GM18505 (cell line): ENCODE measurements at regions not wholly inside any gene's neighbourhood (a gene's known extent, or its start where the extent isn't known, plus 50 kb on each side); places are given as distances from the start of the nearest gene placed in this dataset.

ENCODE experiments used
- ATAC-seq: cut with Tn5 transposase; IDR thresholded peaks from one replicate; pipeline ENCODE4 v1.9.1; 2021; ENCODE audit not compliant: unreplicated experiment
- POLR2A ChIP-seq: IDR thresholded peaks from 4 replicates; pipeline ENCODE4 v1.6.1; 2011; ENCODE audit warnings: borderline replicate concordance; ENCODE audit not compliant: insufficient read depth, insufficient read length; ENCODE audit errors: extremely low read depth

DNA sequence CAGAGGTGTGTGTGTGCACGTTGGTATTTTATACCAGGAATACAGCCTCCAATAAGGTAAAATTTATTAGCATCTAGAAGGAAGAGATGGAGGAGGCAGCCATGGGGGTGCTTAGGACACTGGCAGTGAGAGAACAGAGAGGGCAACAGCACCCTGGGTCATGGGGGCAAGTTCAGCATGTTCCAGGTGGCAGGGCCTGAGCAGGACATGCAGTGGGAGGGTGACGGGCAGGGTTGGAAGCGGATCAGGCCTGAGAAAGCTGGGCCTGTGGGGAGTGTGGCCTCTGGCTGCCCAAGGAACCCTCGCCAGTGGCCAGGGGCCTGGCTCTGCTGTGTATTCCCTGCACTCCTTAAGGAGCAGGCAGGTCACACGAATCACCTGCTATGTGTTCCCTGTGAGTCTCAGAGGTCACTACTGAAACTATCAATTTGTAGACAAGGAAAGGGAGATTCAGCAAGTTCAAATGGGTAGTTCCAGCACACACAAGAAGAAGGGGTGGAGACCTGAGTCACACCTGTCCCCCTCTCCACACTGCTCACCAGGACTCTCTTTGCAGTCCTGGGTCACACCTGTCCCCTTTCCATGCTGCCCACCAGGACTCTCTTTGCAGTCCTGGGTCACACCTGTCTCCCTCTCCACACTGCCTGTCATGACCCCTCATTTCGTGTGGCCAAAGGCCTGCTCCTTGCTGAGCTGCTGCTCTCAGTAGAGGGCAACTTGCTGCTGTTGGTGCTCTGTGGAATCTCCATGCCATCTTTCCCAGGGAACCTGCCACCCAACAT, 463.9 kb upstream of the HS6ST1 start:
- no peak for TF ChIP-seq POLR2A
- no peak for ATAC-seq

DNA sequence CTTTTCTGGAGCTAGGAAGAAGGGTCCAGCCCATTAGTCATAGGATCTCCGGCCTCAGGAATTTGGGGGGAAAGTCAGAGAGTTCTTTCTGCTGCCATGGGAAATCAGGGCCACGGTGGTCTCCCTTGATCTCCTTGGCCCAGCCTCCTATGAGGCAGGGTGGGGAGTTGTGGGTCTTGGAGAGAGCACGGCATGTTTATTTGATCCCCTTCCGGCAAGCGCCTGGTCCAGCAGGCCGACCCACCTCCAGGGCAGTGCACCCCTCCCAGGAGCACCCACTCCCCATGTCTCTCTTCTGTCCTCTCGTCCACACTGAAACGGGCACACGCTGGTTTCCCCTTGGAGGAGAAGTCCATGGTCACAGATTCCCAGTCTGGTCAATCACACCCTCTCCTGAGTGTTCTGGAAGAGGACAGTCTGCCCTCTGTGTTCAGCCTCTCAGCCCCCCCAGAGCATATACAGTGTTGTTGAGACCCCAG, 464.6 kb upstream of the HS6ST1 start:
- ATAC-seq: no peak
- TF ChIP-seq POLR2A: no peak

DNA sequence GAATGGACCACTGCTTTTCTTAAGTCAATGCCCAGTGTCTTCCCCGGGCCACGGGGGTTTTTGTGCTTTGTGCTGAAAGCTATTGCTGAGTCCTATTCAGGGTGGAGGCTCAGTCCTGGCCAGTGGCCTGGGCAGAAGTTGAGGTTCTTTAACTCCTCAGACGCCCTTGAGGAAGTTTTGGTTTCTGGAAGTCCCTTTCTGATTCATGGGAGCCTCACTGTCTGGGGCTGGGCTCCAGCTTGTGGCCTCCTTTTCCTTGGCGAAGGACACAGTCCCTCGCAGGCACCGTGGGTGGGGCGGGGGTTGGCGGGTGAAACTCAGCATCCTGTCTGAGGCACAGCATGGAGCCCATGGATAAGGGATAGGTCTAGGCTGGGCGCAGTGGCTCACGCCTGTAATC, 465.2 kb upstream of the HS6ST1 start:
- ATAC-seq: no peak
- no peak for TF ChIP-seq POLR2A

DNA sequence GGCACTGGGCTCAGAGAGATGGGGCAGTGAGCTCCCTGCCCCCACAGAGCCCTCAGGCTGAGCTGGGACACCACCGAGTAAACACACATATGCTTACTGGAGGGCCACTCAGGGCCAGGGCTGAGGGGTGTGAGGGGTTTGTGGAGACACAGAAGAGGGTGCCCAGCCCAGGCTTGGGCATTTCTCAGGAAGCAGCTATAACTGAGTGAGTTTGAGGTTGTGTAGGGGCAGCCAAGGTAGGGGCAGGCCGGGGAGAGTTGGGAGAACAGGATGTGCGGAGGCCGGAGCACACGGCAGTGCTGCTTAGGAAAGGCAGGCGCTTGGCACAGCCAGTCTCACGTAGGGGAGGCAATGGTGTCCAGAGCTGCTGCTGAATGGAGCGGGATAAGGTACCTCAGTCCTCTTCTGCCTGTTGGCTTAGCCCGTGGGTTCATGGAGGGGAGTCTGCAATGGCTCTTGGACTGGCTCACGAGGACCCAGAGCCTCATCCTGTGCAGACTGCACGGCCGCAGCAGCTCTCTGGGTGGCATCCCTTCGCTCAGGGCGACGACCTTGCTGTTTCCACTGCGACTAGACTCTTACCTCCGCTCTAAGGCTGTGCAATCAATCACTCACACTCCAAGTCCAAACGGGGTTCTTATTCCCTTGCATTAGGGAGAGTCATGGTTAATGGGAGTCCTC, 466.1 kb upstream of the HS6ST1 start:
- no peak for TF ChIP-seq POLR2A
- no peak for ATAC-seq

DNA sequence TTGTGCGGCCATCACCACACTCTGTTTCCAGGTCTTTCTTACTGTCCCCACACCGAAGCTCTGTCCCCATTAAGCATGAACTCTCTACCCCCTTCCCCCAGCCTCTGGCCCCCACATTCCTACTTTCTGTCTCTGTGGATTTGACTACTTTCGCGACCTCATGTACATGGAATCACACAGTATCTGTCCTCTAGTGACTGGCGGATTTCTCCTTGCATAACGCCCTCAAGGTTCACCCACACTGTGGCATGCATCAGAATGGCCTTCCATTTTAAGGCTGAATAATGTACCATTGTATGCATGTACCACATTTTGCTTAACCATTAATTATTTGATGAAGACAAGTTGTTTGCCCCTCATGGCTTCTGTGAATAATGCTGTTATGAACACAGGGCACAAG, 467.6 kb upstream of the HS6ST1 start:
- TF ChIP-seq POLR2A: no peak
- ATAC-seq: no peak

DNA sequence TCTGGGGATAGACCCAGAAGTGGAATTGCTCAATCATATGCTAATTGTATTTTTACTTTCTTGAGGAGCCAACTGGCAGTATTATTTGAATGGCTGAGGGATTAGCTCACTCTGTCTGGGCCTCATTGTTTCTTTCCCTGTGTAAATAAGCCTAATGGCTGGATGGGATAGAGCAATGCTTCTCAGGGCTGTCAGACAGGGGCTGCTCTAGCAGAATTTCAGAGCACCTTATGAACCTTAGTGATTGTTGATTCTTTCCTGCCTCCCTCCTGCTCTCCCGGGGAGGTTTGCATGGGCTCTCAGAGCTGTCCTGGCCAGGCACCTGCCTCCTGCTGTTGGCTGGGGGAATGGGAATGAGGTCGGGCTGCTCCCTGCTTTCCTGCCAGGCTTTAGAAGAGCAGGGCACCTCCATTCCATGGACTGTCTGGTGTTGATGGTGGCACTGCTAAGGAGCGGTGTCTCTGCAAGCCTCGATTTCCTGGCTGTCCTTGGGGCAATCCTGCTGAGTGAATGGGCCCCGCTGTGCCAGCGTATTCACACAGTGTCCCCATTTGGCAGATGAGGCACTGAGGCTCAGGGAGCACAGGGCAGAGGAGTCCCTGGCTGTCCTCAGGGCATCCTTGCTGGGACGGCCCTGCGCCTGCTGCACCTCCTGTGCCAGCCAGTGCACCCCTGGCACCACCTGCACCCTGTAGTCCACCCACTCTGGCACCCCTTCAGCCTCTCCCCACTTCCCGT, 468.2 kb upstream of the HS6ST1 start:
- ATAC-seq: no peak

DNA sequence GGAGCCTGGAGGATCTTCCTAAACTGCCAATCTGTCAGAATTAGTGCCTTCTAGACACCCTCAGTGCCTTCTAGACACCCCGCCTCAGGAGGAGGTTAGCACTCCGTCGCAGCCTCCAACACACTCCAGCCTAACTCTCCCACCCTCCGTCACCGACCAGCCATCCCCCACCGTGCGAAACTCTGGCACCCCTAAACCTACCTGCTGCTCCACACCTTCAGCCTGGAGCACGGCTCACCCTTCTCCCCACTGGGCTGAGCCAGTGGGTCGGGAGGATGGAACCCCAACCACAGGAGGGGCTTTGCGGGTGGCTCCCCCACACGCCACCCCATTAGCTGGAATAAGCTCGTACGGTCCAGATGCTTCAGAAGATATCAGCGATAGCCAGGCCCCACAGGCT, 468.9 kb upstream of the HS6ST1 start:
- no peak for ATAC-seq
- TF ChIP-seq POLR2A: no peak

More for the DNA sequence above, 468.2 kb upstream of the HS6ST1 start:
- TF ChIP-seq POLR2A: no peak

DNA sequence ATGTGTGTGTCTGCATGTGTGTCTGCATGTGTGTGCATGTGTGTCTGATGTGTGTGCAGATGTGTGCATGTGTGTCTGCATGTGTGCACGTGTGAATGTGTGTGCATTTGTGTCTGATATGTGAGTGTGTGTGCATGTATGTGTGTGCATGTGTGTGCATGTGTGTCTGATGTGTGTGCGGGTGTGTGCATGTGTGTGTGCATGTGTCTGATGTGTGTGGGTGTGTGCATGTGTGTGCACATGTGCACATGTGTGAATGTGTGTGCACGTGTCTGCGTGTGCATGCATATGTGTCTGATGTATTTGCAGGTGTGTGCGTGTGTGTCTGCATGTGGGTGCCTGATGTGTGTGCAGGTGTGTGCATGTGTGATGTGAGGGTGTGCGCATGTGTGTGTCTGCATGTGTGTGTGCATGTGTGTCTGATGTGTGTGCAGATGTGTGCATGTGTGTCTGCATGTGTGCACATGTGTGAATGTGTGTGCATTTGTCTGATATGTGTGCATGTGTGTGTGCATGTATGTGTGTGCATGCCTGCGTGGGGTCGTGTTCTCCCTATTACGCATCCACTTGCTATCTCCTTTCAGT, 470.1 kb upstream of the HS6ST1 start:
- no peak for ATAC-seq
- TF ChIP-seq POLR2A: no peak

DNA sequence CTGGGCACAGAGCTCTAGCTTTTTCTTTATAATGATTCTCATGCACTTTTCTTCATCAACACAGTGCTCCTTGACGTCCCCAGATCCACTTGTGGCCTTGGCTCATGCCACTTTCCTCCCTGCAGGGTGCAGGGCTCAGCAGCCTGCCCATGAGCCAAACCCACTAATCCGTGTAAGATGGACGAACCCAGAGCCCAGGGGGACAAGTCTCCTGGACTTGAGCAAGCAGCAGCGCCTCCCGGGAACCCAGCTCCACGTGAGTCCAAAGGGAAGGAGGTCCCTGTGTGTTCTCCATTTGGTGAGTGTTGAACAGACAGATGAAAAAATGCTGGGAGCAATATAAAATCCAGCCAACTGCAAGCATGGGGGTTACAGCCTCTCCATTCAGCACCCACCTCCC, 470.6 kb upstream of the HS6ST1 start:
- no peak for TF ChIP-seq POLR2A
- no peak for ATAC-seq

DNA sequence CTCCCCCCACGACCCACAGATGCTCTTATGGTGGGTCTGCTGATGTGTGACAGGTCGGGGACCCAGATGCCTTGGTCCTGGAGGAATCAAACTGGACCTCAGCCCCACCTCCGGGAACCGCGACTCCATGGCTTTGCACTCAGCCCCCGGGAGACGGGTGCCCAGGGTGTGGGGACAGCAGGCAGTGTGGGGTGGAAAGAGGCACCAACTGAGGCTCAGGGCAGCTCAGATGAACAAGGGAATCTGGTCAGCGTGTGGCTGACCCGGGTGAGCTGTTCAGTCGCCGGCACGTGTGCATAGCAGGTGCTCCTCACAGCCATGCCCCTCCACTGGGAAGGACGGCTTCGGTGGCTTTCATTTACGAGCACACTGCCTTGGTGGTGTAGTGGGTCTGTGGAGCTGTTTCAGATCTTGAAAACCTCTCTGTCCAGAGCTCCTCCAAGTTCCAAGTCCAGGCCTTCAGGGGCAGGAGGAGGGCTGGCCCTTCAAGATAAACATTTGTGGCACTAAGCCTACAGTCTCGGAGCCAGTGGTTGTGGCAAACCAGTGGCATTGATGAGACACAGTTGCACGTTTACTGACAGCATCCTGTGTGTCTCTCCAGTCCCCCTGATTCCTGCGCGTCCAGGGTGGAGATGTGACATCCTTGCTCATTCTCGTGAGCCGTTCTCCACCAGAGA, 471.2 kb upstream of the HS6ST1 start:
- ATAC-seq: no peak
- TF ChIP-seq POLR2A: no peak

DNA sequence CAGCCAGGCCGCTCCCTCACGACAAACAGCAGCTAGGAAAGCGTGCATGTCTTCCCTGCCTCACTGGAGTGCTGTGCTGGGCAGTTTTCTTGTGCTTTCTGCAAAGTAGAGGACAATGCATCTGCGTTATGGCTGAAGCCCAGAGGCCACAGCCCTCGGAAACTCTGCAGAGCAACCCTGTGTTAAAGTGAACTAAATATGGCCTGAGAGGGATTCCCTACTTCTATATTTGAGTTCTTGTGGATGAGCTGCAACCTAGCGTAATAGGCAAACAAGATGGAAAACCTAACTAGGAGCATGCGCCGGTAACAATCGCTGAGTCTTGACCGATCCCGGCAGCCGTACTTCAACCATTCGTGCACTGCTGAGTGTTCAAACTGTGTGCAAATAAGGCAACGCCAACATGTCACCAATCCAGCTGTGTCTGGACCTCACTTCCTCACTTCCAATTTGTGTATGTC, 471.9 kb upstream of the HS6ST1 start:
- TF ChIP-seq POLR2A: no peak
- no peak for ATAC-seq

DNA sequence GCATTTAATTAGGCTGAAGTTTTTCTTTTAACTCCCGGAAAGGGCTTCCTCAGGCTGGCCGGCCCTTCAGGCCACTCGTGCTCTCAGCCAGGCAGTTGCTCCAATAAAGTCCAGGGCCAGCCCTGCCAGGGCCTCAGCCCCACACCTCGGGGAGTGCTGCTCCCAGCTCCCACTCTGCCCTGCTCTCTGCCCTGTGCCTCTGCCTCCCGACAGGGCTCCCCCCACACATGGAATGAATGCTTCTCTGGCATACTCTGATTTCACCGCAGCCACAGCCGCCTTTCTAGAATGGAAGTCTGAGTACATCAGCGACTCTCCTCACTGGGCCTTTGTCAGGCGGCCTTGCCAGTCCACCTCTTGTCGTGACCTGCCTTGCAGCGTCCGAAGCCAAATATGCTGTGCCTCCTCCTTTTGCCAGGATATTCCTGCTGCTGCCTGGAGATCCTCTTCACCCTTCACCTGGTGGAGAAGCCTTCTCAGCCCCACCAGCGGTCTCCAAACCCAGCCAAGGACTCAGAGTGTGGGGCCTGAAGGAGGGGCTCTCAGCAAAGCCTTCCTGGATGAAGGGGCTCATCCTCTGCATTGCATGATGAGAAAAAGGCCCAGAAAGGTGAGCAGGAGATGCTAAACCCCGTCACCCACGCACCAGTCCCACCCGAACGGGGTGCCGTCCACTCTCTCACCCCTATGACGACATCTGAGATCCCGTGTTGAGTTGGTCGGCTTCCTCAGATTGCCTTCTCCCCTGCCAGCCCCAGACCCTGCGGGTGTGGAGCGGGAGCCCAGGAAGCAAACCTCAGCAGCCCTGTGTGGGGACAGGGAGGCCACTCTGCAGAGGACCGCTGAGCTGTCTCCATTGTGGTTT, 472.7 kb upstream of the HS6ST1 start:
- ATAC-seq: no peak
- no peak for TF ChIP-seq POLR2A
